GM21723 (cell line): ENCODE measurements at regions not wholly inside any gene's neighbourhood (a gene's known extent, or its start where the extent isn't known, plus 50 kb on each side); places are given as distances from the start of the nearest gene placed in this dataset.
"Not testable (repeated sequence)": the region's sequence is repeated elsewhere in the genome, so short reads cannot be mapped to it uniquely, and the experiment has no call there.

Experiments used
- ATAC-seq: cut with Tn5 transposase; IDR thresholded peaks from one replicate; pipeline ENCODE4 v1.9.1; 2021; ENCODE audit warnings: mild to moderate bottlenecking, moderate library complexity; ENCODE audit not compliant: unreplicated experiment

GRCh38 chr6:169019111-169019510 is 234.5 kb downstream of the THBS2 start:
- ATAC-seq, result no peak

- ATAC-seq, result no peak
These were observed 236.9 kb downstream of the THBS2 start for GRCh38 chr6:169016758-169017157.

- no peak for ATAC-seq
These were observed 239.1 kb downstream of the THBS2 start for GRCh38 chr6:169014211-169015197.

- ATAC-seq, result no peak
These were observed 244.0 kb downstream of the THBS2 start for GRCh38 chr6:169009628-169010027.

- no peak for ATAC-seq
These were observed 244.9 kb downstream of the THBS2 start for GRCh38 chr6:169008641-169009257.

GRCh38 chr6:169005166-169005565 is 248.5 kb downstream of the THBS2 start:
- no peak for ATAC-seq

- ATAC-seq, result no peak
These were observed 253.6 kb downstream of the THBS2 start for GRCh38 chr6:169000022-169000421.

- no peak for ATAC-seq
These were observed 254.3 kb downstream of the THBS2 start for GRCh38 chr6:168999392-168999791.

GRCh38 chr6:168996356-168996625 is 257.4 kb downstream of the THBS2 start:
- no peak for ATAC-seq

GRCh38 chr6:168995526-168996355 is 257.9 kb downstream of the THBS2 start:
- ATAC-seq, result no peak

- ATAC-seq, result no peak
These were observed 258.7 kb downstream of the THBS2 start for GRCh38 chr6:168994956-168995355.

GRCh38 chr6:168992446-168993144 is 261.1 kb downstream of the THBS2 start:
- no peak for ATAC-seq

- ATAC-seq, result not testable (repeated sequence)
These were observed 262.0 kb downstream of the THBS2 start for GRCh38 chr6:168991695-168992094.

- ATAC-seq, result no peak
These were observed 263.5 kb downstream of the THBS2 start for GRCh38 chr6:168990019-168990751.

GRCh38 chr6:168989421-168989820 is 264.2 kb downstream of the THBS2 start:
- no peak for ATAC-seq

- no peak for ATAC-seq
These were observed 264.8 kb downstream of the THBS2 start for GRCh38 chr6:168988801-168989200.

- no peak for ATAC-seq
These were observed 265.4 kb downstream of the THBS2 start for GRCh38 chr6:168988280-168988679.

- no peak for ATAC-seq
These were observed 267.9 kb downstream of the THBS2 start for GRCh38 chr6:168985705-168986104.

GRCh38 chr6:168983925-168984324 is 269.7 kb downstream of the THBS2 start:
- no peak for ATAC-seq

- ATAC-seq, result no peak
These were observed 272.5 kb downstream of the THBS2 start for GRCh38 chr6:168981187-168981586.
